Hepatocyte (in vitro differentiated cells): ENCODE measurements at regions not wholly inside any gene's neighbourhood (a gene's known extent, or its start where the extent isn't known, plus 50 kb on each side); places are given as distances from the start of the nearest gene placed in this dataset.

ENCODE experiments used
- CTCF ChIP-seq: fragments of 200-600 bp; sonication (generic); IDR thresholded peaks from 2 replicates; pipeline ENCODE4 v1.5.1; 2016; ENCODE audit warnings: antibody characterized with exemption, mild to moderate bottlenecking; ENCODE audit not compliant: poor library complexity
- EZH2 ChIP-seq: fragments of 200-600 bp; sonication (generic); IDR thresholded peaks from 2 replicates; pipeline ENCODE4 v1.6.1; 2016; ENCODE audit warnings: antibody characterized with exemption, mild to moderate bottlenecking, borderline replicate concordance
- EZH2phosphoT487 ChIP-seq: fragments of 200-600 bp; sonication (generic); IDR thresholded peaks from one replicate; pipeline ENCODE4 v1.6.1; 2018; ENCODE audit warnings: antibody characterized with exemption, mild to moderate bottlenecking, low read depth, moderate library complexity; ENCODE audit not compliant: unreplicated experiment, severe bottlenecking

DNA sequence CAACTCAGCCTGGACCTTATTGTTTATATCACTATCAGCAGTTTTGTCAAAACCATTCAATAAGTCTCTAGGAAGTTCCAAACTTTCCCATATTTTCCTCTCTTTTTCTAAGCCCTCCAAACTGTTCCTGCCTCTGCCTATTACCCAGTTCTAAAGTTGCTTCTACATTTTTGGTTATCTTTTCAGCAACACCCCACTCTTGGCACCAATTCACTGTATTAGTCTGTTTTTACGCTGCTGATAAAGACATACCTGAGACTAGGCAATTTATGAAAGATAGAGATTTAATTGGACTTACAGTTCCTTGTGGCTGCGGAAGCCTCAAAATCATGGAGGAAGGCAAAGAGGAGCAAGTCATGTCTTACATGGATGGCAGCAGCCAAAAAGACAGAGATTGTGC, 744.4 kb upstream of the ADAMTS16 start:
- TF ChIP-seq CTCF = no peak
- TF ChIP-seq EZH2 = no peak
- no peak for TF ChIP-seq EZH2phosphoT487
